B cell (primary cell): ENCODE measurements at regions not wholly inside any gene's neighbourhood (a gene's known extent, or its start where the extent isn't known, plus 50 kb on each side); places are given as distances from the start of the nearest gene placed in this dataset.

Experiments used
- ATAC-seq: fragments of 200-7000 bp; cut with Tn5 transposase; one replicate; pipeline ENCODE4 v1.10.0; 2021; ENCODE audit warnings: low read depth, mild to moderate bottlenecking, moderate number of reproducible peaks, moderate library complexity
- CTCF ChIA-PET: fragments of 350-600 bp; sonication (Branson Sonifier 250); formaldehyde crosslinking; loops from one replicate; lab custom pipeline; 2021; ENCODE audit warnings: antibody characterized with exemption, inconsistent platforms; lab: Charles Lee
- POLR2A ChIA-PET: fragments of 350-600 bp; sonication (Branson Sonifier 250); formaldehyde crosslinking; loops from one replicate; lab custom pipeline; 2021; ENCODE audit warnings: antibody characterized with exemption; lab: Charles Lee
- DNase-seq: peaks from one replicate; pipeline ENCODE4 v3.0.0; 2013
- H2AFZ ChIP-seq: 2 replicates; pipeline ENCODE4 v1.6.1; 2012; ENCODE audit warnings: mild to moderate bottlenecking, low read depth, low read length; ENCODE audit not compliant: insufficient read depth, poor library complexity, severe bottlenecking
- H3K27ac ChIP-seq, 2 donors: 1 replicate in 1 of 2; 2 replicates in 1 of 2; pipeline ENCODE4 v1.5.1; 2012 to 2013; ENCODE audit warnings: low read length in 2 of 2, mild to moderate bottlenecking in 2 of 2, moderate library complexity in 1 of 2
- H3K27me3 ChIP-seq, 4 experiments: fragments of 200-600 bp in 1 of 4; sonication (generic) in 1 of 4; replicated peaks in 1 of 4; 1 replicate in 2 of 4; 2 replicates in 2 of 4; pipeline versions ENCODE4 v1.6.1 to v1.7.0; 2013 to 2016; ENCODE audit warnings: low read length in 3 of 4, mild to moderate bottlenecking in 2 of 4, mixed read lengths in 1 of 4, moderate library complexity in 1 of 4; ENCODE audit not compliant: insufficient read depth in 4 of 4, control insufficient read depth in 3 of 4; ENCODE audit errors: control extremely low read depth in 1 of 4
- H3K36me3 ChIP-seq, 2 experiments: replicated peaks in 1 of 2; 1 replicate in 1 of 2; 2 replicates in 1 of 2; pipeline versions ENCODE4 v1.6.1 to v1.7.1; 2013; ENCODE audit warnings: low read length in 1 of 2; ENCODE audit not compliant: insufficient read depth in 2 of 2, control insufficient read depth in 1 of 2; ENCODE audit errors: control extremely low read depth in 1 of 2, extremely low read depth in 1 of 2
- H3K4me1 ChIP-seq, 2 donors: fragments of 200-600 bp in 1 of 2; sonication (generic) in 1 of 2; 1 replicate in 1 of 2; 2 replicates in 1 of 2; pipeline versions ENCODE4 v1.5.1 to v1.6.1; 2013 to 2017; ENCODE audit warnings: low read length in 2 of 2; ENCODE audit not compliant: control insufficient read depth in 2 of 2, insufficient read depth in 2 of 2
- H3K4me2 ChIP-seq: replicated peaks from 2 replicates; pipeline ENCODE3; 2012; ENCODE audit warnings: mild to moderate bottlenecking, low read depth, low read length; ENCODE audit not compliant: poor library complexity, severe bottlenecking
- H3K4me3 ChIP-seq, 5 experiments: fragments of 200-600 bp in 1 of 5; sonication (generic) in 1 of 5; 1 replicate in 3 of 5; 2 replicates in 2 of 5; pipeline versions ENCODE4 v1.5.1 to v1.7.0; 2011 to 2016; ENCODE audit warnings: low read length in 4 of 5, mild to moderate bottlenecking in 4 of 5, low read depth in 2 of 5, control low read depth in 1 of 5, moderate library complexity in 1 of 5; ENCODE audit not compliant: insufficient read depth in 1 of 5; ENCODE audit errors: control extremely low read depth in 1 of 5, extremely low read depth in 1 of 5
- H3K79me2 ChIP-seq: fragments of 200-600 bp; sonication (generic); one replicate; pipeline ENCODE4 v1.6.0; 2016; ENCODE audit warnings: low read length; ENCODE audit not compliant: control insufficient read depth, insufficient read depth
- H3K9ac ChIP-seq: fragments of 200-600 bp; sonication (generic); 2 replicates; pipeline ENCODE4 v1.6.1; 2017; ENCODE audit warnings: mild to moderate bottlenecking, low read length, moderate library complexity
- H3K9me3 ChIP-seq, 3 donors: one replicate each; pipeline versions ENCODE4 v1.6.1 to v1.7.1; 2013; ENCODE audit warnings: low read length in 2 of 3; ENCODE audit not compliant: control insufficient read depth in 2 of 3, insufficient read depth in 1 of 3; ENCODE audit errors: control extremely low read depth in 1 of 3
- H4K20me1 ChIP-seq: 2 replicates; pipeline ENCODE4 v1.6.0; 2012; ENCODE audit warnings: mild to moderate bottlenecking, low read length; ENCODE audit not compliant: insufficient read depth, control insufficient read depth, poor library complexity, severe bottlenecking
- H3K27ac Mint-ChIP-seq: one replicate; pipeline ENCODE4 v1.8.0; 2021; ENCODE audit warnings: mixed read lengths
- H3K27me3 Mint-ChIP-seq: one replicate; pipeline ENCODE4 v1.8.0; 2021; ENCODE audit warnings: mixed read lengths
- H3K4me1 Mint-ChIP-seq: one replicate; pipeline ENCODE4 v1.8.0; 2021; ENCODE audit warnings: mixed read lengths
- H3K4me3 Mint-ChIP-seq: one replicate; pipeline ENCODE4 v1.8.0; 2021; ENCODE audit warnings: mixed read lengths
- H3K9me3 Mint-ChIP-seq: one replicate; pipeline ENCODE4 v1.8.0; 2022; ENCODE audit warnings: mixed read lengths; ENCODE audit not compliant: insufficient read depth
- CTCF ChIP-seq: fragments of 200-600 bp; IDR thresholded peaks from one replicate; pipeline ENCODE4 v1.8.0; 2022; ENCODE audit warnings: antibody characterized with exemption, mild to moderate bottlenecking
- EZH2 ChIP-seq: IDR thresholded peaks from 2 replicates; pipeline ENCODE4 v1.6.1; 2012; ENCODE audit warnings: borderline replicate concordance, low read depth, mild to moderate bottlenecking, moderate library complexity, low read length; ENCODE audit not compliant: insufficient read depth, poor library complexity, severe bottlenecking
- WGBS: methylation state at CpG from one replicate; pipeline ENCODE4 v1.1.5; 2013; ENCODE audit warnings: missing lambda C conversion rate; ENCODE audit not compliant: insufficient coverage; 5-methylcytosine and 5-hydroxymethylcytosine counted together
- intact Hi-C: fragments of 100-400 bp; cut with micrococcal nuclease; formaldehyde crosslinking; loops from one replicate; pipeline ENCODE4 v1.10.0; 2022

GRCh38 chr15:89401631-89402517 is 67.2 kb upstream of the POLG start:
- WGBS, result 9% methylated on average over 6 of the region's 12 CpGs
- Histone ChIP-seq H3K79me2 (no peaks in the 10 kb centered on the region), H3K27ac (no peak overlapping the region), H3K4me3 (no peak overlapping the region), H2AFZ (no peak overlapping the region), H3K9ac (no peak overlapping the region), H3K27me3 (peaks cover 3 to 90% (median 75%) of the 10 kb centered on the region in 4 experiments), H3K4me1 (peaks cover 36 to 46% of the 10 kb centered on the region in 2 donors), H4K20me1 (no peaks in the 10 kb centered on the region), H3K9me3 (peaks cover 0 to 16% (median 0%) of the 10 kb centered on the region in 3 donors), H3K4me2 (peak overlapping the region; percentile 27), H3K36me3 (no peaks in the 10 kb centered on the region)
- POLR2A ChIA-PET, result interaction anchor here (0.6 kb wide), 1 partner anchor 23 kb away, joined by 4 read pairs; no protein-coding TSS in a partner anchor
- peak; percentile 34 for DNase-seq
- Mint-ChIP-seq H3K27me3 (peaks cover 79% of the 10 kb centered on the region), H3K9me3 (no peaks in the 10 kb centered on the region), H3K4me3 (peak overlapping the region; percentile 80), H3K4me1 (peaks cover 35% of the 10 kb centered on the region), H3K27ac (no peak overlapping the region)
- no peak for ATAC-seq
- intact Hi-C loops, result no loop called here
- no peak for TF ChIP-seq EZH2
- no peak for TF ChIP-seq CTCF
- CTCF ChIA-PET, result interaction anchor here (1.4 to 2.8 kb wide), 3 partner anchors 13 to 44 kb away, joined by 3 to 14 read pairs (median 5); no protein-coding TSS in a partner anchor
